ENCODE measurements at regions not wholly inside any gene's neighbourhood (a gene's known extent, or its start where the extent isn't known, plus 50 kb on each side); places are given as distances from the start of the nearest gene placed in this dataset.
"Not testable (repeated sequence)": the region's sequence is repeated elsewhere in the genome, so short reads cannot be mapped to it uniquely, and the experiment has no call there.

DNA sequence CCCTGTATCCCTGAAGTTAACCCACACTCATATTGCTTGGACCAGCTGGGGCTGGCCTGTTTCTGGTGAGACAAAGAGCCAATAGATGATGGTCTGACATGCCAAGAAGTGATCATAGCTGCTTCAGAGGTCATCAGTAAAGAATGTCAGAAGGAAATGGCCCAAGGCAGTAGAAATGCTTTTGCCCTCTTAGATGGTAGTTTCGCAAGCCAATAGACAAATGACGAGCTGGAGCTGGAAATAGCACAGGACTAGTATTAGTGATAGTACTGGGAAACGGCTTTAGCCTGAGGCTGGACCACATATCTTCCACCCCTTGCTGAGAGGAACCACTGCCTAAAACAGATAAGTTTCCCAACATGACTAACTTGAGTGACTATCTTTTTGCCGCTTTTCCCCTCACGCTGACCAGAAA lies 176.1 kb upstream of the THBS1 start:
- peak; percentile 39 for ATAC-seq

DNA sequence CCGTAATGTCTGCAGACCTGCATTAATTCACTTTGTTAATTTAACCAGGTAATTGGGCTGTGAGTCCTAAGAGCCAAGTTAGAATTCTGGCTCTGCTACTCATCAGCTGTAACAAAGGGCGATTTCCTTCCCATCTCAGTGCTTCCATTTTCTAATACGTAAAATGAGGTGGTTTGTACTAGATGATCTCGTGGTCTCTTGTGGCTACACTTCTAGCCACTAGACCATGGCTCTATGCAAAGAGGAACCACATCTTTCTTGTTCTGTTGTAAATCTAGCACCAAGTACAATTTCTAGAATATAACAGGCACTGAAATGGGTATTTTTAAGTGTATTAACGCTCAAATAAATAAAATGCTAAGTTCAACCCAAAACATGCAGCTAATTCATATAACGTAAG lies 174.4 kb upstream of the THBS1 start:
- no peak for ATAC-seq

DNA sequence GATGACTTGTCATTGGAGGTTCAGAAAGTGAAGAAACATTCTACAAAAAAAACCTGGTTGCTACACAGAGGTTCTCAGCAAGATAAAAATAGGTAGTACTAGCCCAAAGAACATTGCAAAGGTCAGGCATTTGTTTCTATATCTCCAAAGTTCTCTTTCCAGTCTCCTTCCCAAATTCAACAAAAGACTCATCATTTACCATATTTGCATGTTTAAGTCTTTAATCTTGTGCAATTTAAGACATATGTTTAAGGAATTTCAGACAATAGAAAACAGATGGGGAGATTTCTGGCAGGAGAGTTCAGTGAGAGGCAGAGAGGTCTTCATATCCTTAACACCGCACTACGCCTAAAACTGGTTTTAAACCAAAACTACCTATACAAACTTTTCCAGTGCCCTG lies 173.8 kb upstream of the THBS1 start:
- no peak for ATAC-seq

DNA sequence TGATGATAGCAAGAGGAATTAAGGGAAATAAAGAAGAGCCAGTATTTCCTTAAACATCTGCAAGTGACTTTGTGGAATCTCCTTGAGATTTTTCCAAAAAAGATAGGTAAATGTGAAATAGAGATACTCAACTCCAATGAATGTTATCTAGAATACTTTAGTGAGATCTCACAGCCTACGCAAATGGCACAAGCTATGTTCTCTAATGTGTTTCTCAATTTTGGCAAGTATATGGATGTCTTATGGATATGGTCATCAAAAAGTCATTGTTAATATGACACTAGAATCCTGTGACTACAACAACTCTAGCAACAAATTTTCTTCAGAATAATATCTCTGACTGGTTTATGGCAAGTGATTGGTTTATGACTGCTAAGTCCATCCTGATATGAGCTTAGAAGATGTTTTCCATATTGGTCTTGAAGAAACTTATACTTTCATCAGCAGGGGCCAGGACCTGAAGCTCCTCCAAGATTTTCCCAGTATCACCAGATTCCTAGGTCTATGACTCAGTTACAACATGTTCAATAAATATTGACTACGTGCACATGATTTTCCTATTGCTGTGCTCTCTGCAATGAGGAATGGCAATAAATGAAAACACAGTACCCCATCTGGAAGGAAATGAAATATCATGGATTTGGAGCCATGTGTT lies 170.9 kb upstream of the THBS1 start:
- no peak for ATAC-seq

DNA sequence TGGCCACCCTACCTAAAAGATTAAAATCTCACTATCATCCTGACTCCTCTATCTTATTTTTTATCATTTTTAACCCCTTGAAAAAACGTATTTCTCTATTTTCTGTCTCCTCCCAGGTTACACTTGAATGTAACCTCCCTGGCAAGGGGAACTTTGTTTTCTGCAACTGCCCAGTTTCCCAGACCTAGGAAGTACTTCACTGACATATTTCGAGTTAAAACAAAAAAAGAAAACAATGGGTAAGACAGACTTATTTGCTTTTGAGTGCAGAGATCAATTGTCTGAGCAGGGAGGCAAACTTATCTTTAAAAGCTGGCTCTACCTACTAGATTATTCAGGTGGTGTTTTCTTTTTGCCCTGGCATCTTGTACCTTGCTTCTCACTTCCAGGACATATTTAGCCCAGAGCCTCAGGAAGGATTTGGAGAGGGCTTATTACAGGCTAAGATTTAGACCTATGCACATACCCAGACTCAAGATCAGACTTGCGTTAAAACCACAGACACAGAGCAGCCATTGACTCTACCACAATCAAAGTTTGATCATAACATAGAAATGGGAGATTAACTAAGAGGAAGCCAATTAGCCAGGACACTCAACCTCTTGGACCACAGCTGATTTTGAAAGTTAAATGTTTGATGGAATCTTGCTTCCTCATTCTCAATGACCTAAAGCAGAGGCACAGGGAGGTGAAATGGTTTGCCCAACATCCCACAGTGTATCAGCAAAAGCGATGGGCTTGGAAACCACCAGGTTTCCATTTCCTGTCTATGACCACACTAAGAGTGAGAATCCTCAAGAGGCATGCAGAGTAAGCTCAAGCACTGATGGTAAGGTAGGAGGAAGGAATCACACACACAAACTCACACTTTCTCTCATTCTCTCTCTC lies 169.5 kb upstream of the THBS1 start:
- peak; percentile 57 for ATAC-seq

DNA sequence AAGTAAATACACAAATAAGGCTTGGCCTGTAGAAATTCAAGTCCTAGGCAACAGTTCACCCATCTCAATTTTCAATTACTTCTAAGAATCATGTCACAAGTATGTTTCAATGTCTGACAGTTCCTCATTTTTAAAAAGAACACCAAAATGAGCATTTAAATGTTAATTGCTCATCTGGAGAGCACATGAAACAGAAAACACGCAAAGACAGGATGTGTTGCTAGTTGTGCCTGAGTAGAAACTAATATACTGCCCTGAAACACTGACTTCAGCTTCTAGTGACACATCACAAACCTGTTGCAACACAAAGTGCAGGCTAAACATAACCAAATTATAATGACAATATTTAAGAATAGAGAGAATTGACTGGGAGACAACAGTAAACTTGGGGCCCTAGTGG lies 167.3 kb upstream of the THBS1 start:
- ATAC-seq = no peak

DNA sequence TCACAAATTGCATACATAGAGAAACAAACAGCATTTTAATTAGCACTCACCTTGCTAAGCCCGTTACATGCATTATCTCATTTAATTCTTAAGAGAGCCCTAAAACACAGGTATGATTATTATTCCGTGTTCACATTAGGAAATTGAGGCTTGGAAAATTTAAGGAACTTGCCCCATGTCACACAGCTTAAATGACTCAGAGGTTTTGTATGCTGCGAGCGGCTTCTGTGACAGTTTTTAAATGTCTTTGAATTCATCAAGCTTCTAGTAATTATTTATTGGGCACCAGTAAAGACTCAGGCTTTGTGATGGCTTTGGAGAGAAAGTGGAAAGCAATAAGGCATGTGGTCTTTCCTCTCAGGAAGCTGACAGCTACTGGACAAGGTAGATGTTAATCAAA lies 166.7 kb upstream of the THBS1 start:
- no peak for ATAC-seq

DNA sequence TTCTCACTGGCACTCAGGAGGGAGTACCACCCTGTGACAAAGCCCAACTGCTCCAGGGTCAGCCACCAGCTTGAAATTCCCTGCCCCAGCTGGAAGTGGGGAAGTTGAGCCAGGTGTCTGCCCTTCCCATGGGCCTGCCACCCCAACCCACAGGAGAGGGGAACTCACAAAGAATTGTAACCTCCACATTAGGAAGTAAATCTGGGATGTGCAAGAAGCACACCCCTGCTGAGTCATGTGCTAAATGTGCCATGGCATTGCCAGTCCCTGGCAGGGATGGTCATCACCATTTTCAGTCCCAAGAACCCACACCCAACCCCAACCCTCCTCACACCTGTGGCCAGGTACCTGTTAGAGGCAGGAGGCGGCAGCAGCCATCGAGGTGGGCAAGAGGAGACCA lies 165.2 kb upstream of the THBS1 start:
- no peak for ATAC-seq

DNA sequence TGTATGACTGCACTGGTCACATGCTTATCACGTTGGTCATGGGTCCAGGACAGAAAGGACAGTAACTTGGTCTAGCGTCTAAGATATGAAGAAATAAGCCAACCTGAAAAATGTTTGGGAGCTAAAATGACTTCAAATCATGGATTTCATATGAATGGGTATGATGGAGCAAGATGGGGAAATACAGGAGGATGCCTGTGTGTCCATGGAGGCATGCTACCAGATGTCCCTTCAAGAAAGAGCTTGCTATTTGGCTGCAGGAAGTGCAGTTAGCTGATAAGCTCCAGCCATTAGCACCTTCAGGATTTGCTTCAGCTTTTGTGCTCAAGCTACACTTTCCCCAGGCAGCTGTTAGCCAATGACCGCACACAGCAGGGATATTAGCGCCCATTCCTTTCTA lies 164.6 kb upstream of the THBS1 start:
- ATAC-seq = no peak

DNA sequence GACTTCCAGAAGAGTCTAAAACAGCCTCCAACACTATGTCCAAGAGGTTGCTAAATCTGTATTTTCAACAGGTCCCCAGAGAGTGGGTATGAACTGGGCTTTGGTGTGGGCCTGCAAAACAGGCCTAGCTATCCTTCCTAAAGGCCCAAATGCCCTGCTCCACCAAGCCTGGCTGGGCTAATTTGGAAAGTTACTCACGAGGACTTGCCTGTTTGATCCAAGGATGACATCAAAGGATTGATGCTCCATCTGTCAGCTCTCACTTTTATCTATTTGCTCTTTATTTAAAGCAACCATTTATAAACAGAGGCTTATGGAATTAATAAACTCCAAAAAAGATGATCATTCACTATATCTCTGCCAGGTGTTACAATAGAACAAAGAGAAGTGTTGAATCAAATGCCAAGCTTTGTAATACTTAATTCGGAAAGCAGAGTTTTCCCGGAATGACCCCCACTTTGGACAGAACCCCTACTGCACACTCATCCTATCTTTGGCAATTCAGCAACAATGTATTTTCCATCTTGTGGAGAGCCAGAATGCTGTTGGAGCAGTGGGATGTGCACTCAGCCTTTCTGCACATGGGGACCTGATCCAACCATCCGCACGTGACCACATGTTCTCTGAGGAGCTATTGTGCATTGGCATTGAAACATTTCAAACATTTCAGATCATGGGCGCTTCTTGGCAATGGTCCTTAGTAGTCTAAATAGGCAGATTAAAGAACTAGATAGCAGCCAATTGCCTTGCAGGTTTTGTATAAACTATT lies 163.3 kb upstream of the THBS1 start:
- ATAC-seq = no peak

DNA sequence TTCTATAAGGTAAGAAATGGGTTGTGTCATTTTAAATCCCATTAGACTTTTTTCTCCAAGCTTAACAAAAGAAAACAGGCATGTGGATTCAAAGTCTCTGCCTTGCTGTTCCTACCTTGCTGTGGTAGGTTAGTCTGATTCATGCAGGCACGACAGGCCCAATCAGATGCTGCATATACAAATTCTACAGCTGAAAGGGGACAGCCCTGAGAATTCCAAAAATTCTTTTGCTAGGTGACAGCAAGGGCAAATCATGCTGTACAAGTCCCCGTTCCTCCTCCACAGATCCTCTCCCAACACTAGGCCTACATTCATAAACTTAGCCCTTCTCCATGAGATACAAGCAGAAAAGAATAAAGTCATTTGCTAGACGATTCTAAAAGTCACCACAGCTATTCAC lies 161.2 kb upstream of the THBS1 start:
- ATAC-seq = peak; percentile 79

DNA sequence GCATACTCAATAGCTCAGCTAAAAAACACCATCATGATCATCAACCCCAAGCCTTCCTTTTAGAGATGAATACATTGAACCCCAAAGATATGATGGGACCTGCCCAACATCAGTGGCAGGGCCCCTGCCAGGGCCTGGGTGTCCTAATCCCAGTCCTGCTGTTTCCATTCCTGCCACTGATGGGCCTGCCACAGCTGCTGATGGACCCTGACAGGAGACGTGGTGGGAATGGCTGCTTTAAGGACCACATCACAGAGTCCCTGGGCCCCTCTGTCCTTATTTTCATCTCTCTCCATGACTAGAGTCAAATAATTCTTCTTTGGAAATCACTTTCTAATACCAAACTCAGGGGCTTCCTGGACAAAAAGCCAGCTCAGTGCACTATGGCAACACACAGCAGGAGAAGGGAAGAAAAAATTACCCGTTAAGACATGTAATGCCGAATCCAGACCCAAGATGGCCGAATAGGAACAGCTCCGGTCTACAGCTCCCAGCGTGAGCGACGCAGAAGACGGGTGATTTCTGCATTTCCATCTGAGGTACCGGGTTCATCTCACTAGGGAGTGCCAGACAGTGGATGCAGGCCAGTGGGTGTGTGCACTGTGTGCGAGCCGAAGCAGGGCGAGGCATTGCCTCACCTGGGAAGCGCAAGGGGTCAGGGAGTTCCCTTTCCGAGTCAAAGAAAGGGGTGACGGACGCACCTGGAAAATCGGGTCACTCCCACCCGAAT lies 160.6 kb upstream of the THBS1 start:
- ATAC-seq = peak; percentile 67

DNA sequence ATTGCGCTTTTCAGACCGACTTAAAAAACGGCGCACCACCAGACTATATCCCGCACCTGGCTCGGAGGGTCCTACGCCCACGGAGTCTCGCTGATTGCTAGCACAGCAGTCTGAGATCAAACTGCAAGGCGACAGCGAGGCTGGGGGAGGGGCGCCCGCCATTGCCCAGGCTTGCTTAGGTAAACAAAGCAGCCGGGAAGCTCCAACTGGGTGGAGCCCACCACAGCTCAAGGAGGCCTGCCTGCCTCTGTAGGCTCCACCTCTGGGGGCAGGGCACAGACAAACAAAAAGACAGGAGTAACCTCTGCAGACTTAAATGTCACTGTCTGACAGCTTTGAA lies 160.1 kb upstream of the THBS1 start:
- ATAC-seq = not testable (repeated sequence)

DNA sequence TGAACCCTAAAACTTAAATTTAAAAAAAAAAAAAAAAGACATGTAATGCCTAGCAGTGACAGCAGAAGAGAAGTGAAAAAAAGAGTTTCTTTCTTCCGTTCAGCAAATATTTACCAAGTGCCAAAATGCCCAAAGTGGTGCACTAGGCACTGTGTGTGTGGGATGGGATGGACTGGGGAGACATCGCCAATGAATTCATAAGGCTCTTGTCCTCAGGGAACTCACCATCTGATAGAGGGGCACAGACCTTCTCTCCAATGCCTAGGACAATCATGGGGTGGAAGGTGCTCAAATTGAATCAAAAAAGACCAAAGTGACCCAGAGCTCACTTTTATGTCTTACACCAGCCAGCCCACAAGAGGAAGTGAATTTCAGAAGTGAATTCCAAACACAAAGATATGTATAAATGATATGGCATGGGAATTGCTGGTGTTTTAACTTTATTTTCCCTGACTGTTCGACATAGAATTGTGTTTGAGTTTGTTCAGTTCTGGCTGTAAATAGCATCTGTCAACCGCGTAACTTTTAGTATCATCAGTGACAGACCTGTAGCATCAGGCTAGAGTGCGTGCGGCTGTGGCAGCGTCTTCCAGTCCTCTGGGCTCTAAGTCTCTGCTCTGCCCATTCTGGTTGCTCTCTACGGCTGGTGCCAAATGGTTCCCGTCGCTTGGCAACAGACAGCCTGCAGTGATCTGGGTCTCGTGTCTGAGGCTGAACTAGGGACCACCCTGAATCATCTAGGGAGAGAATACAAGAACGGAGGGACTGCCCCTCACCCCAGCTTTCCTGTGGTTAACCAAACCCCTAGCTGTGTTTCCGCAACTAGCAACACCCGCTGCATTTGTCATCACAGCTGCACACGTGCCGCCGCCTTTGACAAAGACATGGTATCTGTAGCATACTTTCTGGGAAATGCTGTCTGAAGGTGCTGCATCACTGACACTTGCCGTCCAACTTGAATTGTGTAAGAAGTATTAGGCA lies 154.0 kb upstream of the THBS1 start:
- no peak for ATAC-seq

DNA sequence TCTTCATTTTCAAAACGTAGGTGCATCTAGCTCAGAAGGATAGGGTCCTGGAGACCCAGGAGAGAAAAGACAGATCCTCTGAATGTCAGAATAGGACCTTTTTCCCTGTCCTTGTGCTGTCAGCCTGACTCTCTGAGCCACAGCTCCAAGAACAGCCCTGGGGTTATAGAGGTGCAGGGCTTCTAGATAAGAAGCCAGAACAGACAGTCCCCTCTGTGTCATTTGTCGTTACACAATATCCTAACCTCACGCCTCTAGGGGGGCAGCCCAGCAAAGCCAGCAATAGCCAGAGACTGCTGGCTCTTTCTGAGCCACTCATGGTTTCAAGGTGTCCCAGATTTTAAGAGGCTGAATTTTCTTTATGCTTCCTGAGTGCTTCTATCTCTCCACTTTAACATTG lies 153.2 kb upstream of the THBS1 start:
- ATAC-seq = no peak

DNA sequence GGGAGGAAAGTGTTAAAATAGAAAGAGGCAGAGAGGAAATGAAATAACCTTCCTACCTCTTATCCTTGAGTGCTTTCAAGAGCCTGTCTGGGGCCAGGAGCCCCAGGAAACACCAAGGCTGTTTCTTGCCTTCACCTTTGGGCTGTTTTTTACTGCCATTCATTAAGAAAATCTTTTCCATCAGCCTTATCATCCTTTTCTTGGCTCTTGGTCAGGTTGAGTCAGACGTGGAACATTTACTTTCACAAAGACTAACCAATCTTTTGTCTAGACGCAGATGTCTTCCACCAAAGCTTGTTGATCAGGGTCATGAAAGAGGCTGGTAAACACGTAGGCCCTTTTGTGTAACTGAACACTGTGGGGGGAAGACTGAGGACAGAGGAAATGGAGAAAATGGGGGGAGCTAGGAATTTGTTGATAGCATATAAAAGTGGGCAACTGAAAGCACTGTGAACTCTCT lies 151.0 kb upstream of the THBS1 start:
- ATAC-seq = peak; percentile 24

DNA sequence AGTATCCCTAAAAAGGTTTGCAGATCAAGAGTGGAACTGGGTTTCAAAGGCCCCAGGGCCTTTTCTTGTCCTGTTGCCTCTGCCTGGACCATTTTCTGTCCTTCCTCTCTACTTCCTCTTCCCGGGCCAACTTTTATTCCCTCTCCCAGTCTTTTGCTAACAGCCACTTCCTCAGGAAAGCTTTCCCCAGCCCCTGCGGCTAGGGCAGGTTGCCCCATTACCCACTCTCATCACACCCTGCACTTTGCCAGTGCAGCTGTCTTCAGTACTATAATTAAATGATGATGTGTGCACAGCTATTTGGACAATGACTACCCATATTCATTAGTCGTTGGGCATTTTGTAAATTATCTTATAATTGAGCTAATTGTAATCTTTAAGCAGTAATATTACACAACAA lies 150.5 kb upstream of the THBS1 start:
- no peak for ATAC-seq

DNA sequence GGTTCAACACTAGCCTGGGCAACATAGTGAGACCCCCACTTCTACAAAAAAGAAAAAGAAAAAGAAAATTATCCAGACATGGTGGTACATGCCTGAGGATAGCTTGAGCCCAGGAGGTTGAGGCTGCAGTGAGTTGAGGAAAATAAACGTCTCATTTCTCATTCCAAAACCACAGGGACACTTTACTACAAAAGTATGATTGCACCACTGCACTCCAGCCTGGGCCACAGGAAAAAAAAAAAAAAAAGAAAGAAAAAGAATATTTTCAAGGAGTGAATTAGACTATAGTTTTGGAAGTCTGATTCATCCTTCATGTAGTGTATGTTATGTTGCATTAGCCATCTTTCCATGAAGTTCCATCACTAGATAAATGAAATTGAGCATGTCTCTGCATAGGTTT lies 149.5 kb upstream of the THBS1 start:
- no peak for ATAC-seq

DNA sequence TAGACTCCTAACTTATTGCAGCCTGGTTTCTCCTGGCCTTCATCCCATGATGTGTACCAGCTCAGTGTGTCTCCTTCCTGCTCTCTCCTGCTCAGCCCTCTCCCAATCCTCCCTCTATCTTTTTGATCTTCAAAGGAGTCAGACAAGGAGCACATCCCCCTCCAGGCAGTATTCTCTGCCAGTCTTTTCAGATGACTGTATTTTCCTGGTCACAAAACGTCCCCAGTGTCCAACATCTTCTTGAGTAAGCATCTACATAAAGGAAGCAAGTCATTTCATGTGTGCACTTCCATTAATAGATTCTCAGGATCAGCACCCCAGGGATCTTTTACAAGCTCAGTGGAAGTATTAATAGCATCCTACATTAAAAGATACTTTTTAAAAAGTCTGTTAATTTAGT lies 148.9 kb upstream of the THBS1 start:
- no peak for ATAC-seq

DNA sequence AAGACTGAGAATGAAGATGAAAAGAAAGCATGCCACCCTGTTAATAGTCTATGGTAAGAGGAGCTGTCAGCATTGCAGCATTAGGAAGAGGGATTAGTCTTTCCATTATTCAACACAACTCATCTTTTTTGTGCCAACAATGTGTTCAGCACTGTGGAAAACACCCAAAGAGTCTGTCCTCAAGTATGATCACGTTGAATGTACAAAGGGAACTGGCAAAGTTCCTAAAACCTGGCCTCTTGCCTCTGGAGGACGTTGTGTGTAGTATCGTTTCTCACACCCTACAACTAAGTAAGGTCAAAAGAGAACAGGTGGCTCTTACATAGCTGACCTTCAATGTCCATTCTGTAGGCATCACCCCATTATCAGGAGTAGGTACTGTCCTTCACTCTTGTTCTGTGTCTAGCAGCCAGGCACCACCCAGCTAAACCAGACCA lies 147.9 kb upstream of the THBS1 start:
- ATAC-seq = peak; percentile 63

DNA sequence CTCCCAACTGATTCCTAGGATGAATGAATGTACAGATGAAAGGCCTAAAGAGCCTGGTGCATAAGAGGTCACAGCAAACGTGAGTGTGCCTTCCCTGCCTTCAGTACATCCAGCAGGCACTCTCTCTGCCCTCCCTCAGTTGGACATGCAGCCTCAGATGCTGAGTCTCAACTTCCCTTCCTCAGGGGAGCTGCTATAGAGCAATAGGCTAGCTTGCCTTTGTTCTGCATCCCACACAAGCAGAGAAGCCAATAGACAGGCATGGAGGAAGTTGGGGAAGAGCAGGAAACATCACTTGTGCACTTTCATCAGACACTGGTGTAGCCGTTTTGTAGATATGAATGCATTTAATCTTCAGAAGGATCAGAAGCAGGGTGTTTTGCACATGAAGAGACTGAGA lies 147.5 kb upstream of the THBS1 start:
- no peak for ATAC-seq

DNA sequence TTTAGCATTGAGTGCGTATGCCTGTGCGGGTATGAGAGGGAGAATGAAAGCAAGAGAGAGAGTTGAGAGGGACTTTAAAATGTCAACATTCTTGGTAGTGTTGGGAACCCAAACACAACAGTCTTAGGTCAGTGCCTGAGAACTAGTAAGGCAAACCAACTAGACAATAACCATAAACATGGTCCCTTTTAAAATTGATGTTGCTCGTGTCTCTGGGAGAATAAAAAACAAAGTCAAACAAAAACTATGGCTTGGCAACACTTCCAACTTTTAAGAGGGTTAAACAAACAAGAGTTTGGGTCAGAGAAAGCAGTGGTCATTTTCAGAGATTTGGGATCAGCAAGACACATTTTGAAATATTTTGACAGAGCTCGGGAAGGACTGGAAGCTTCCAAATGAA lies 146.7 kb upstream of the THBS1 start:
- no peak for ATAC-seq
